Fibroblast of skin of scalp (primary cell): ENCODE measurements at regions not wholly inside any gene's neighbourhood (a gene's known extent, or its start where the extent isn't known, plus 50 kb on each side); places are given as distances from the start of the nearest gene placed in this dataset.
"Not testable (repeated sequence)": the region's sequence is repeated elsewhere in the genome, so short reads cannot be mapped to it uniquely, and the experiment has no call there.

Experiments used
- DNase-seq: peaks from one replicate; pipeline ENCODE4 v3.0.0-alpha.2; 2013

DNA sequence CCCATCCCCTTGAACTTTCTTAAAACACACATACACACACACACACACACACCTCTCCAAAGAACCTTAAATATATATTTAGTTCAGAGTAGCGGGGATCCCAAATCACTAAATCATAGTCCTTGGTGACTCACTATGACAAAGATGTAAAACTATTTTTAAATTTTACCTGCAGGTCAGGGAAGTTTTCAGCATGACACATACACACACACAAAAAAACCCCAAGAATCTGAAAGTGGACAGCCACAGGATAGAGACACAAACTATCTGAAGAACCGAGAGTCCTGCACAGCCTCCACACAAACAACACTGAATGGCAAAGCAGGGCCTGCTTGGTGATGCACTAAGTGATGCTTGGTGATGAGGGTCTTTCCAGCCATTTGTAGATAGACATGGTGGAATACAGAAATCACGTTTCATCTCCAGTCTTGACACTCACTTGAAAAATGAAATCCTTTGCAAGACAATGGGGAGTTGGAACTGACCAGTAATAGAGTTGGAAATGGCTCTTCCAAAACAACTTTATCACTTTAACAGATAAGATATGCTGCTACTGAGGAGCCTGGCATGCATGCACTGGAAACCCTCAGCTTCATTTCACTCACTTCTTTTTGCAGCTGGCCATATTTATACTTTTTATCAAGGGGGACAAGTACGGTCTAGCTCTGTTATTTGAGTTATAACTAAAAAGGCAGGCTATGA is 307.3 kb downstream of the RAPGEF2 start:
- no peak for DNase-seq

GRCh38 chr4:159410891-159411290 is 308.0 kb downstream of the RAPGEF2 start:
- no peak for DNase-seq

DNA sequence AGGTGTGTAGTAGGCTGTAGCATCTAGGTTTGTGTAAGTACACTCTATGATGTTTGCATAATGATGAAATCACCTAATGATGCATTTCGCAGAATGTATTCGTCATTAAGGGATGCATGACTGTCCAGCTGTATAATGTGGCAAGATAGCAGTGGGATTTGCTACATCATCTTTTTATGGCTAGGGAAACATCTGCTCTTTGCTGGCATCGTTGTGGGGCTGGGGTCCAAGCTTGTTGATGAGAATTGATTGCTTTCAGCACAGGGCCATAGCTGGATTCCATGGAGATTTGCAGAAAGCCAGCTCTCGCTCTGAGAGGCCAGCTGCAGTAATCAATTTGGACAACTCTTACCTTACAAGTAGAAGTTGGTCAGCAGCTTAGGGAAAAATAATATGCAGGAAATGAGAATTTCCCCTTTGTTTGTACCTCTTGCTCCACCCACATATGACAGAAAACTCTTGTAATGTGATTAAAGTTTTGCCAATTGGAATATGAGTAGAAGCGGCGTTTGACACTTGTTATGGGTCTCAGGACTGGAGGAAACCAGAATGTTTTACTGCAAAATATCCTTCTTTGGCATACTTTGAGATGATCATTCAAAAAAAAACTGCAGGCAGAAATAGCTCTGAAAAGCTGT is 310.5 kb downstream of the RAPGEF2 start:
- no peak for DNase-seq

- DNase-seq: no peak
These were observed 311.4 kb downstream of the RAPGEF2 start for GRCh38 chr4:159414305-159414704.

DNA sequence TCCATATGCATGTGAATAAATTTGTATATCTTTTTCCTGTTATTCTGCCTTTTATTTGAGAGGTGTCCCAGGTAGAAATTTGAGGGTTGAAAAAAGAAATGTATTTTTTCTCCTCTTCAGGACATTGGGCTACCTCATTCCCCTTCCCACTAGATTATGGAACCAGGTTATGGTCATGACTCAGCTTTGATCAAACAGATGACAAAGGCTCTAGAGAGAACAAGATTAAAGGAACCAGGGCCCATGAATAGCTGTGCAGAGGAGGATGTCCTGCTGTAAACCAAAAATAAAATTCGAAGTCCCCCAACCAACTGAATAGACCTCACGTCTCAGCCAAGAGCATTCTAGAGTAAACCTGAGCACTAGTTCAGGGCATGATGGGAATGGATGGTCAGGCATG is 313.2 kb downstream of the RAPGEF2 start:
- no peak for DNase-seq

DNA sequence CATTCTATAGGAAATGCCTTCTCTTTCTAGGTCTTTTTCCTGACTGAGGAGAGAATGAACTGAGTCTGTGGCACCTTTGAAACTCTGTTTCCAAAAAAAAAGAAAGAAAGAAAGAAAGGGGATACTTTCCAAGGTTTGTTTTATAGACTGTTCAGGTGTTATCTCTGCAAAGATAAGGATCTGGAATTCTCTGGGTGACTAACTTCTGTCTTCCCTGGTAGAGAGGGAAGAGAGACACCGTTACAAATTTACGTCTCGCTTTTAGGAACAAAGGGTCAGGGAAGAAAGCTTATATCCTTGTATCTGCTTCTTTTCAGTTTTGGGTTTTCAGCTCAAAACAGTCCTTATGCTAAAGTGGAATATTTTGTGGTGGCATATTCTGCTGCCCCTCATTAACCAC is 314.1 kb downstream of the RAPGEF2 start:
- no peak for DNase-seq

- DNase-seq: no peak
These were observed 317.5 kb downstream of the RAPGEF2 start for GRCh38 chr4:159420162-159421057.

DNA sequence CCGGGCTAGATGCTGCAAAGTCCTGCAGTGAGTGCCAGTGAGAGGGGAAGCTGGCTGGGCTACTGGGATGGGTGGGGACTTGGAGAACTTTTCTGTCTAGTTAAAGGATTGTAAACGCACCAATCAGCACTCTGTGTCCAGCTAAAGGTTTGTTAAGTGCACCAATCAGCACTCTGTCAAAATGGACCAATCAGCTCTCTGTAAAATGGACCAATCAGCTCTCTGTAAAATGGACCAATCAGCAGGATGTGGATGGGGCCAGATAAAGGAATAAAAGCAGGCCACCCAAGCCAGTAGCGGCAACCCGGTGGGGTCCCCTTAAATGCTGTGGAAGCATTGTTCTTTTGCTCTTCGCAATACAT is 318.2 kb downstream of the RAPGEF2 start:
- not testable (repeated sequence) for DNase-seq

GRCh38 chr4:159422019-159422418 is 319.1 kb downstream of the RAPGEF2 start:
- DNase-seq: no peak

DNA sequence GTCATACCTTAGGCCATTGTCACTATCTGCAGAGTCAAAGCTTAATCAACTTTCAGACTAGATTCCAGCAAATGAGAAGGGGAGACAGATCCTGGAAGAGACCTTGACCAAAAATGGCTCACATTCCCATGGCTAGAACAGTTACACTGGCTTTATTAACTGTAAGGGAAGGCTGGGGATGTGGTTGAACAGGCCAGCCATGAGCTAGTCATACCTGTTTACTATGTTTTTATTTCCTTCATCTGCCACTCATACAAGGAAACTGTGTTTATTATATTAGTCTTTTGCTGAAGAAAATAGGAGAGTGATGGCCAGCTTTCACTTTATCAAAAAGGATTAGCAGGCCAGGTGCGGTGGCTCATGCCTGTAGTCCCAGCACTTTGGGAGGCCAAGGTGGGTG is 319.7 kb downstream of the RAPGEF2 start:
- DNase-seq: no peak

DNA sequence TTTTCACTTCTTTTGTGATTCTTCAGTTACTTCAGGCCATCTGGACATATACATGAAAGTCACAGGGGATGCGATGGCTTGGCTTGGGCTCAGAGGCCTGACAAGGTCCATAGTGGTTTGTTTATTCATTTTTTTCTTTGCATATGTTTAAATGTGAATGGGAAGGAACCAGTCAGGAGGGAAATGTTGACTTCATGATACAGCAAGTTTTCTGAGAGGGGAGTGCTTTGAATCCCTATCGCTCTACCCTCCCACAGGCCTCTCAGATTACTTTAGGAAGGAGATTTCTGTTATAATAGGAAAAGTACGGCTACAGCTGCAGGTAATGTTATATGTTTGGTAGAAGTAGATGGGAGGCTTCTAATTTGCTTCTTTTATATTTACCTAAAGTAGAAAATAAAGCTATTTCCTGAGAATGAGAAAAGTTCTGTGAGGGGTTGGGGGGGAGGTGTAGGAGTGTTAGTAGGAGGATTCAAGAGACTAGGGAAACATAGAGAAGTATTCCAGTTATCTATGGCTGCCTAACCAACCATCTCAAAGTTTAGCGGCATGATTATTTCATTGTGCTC is 322.9 kb downstream of the RAPGEF2 start:
- DNase-seq: no peak

- no peak for DNase-seq
These were observed 325.4 kb downstream of the RAPGEF2 start for GRCh38 chr4:159428293-159428692.

- no peak for DNase-seq
These were observed 326.3 kb downstream of the RAPGEF2 start for GRCh38 chr4:159428975-159429692.

GRCh38 chr4:159429693-159430035 is 326.8 kb downstream of the RAPGEF2 start:
- no peak for DNase-seq

- DNase-seq: no peak
These were observed 328.0 kb downstream of the RAPGEF2 start for GRCh38 chr4:159430896-159431295.

DNA sequence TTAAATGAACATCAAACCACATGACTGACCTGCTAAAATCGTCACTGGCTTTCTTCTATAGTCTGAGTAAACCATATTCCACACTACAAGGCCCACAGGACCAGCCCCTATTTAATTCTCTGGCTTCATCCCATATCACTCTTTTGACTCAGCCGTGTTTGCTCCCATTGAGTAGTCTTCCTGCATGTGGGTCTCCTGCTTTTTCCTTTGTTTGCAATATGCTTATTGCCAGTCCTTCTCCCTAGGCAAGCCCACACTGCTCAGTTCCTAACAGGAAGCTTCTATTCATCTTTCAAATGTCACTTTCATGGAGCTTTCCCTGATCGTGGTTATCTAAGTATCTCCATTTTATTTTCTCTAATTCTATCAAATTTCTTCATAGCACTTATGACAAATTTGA is 329.6 kb downstream of the RAPGEF2 start:
- DNase-seq: no peak

DNA sequence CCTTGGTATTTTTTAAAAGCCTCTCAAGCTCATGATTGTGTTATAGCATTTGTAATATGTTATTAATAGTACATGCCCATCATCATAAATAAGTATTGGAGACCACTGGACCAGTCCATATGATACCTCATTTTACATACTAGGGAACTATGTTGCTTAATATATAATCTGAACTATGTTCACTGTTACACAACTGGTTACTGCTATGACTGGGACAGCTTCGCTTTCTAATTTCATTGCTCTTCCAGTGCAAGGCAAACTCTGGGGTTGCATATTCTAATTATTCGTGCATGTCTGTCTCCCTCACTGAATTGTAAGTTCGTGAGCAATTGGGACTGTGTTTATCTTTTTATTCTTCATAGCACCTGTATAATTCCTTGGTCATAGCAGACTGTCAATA is 330.5 kb downstream of the RAPGEF2 start:
- no peak for DNase-seq

DNA sequence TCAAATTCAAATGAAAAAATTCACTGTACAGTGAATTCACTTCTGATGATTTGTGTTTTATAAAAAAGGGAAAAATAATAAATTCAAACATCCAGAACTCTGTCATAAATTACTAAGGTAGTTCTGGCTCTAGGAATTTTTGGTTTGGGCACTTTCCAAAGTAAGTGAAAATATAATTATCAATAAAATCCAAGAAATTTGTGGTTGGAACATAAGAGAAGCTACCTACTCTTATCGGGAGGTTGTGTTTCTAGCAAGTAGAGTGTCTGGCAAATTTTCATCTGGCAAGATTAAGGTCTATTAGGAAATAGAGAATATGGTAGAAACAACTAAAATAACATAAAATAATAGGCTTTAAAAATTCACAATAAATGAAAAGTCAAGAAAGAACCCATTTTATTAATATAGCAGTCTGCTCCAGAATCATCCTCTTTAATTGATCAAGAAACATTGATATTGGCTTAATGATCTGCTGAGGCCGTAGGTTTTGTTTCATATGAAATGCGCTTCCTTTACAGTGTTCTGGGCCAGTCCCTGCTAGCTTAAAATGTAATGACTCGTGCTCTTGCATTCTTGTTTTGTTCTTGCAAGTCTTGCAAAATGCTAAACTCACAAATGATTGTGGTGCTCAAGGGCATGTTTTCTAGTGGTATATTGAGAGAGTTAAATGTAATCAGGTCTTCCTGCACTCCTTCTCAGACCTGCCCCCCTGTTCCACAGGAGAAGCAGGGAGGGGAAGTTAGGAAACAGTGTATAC is 331.4 kb downstream of the RAPGEF2 start:
- peak; percentile 64 for DNase-seq

GRCh38 chr4:159434871-159435241 is 332.0 kb downstream of the RAPGEF2 start:
- DNase-seq: no peak

DNA sequence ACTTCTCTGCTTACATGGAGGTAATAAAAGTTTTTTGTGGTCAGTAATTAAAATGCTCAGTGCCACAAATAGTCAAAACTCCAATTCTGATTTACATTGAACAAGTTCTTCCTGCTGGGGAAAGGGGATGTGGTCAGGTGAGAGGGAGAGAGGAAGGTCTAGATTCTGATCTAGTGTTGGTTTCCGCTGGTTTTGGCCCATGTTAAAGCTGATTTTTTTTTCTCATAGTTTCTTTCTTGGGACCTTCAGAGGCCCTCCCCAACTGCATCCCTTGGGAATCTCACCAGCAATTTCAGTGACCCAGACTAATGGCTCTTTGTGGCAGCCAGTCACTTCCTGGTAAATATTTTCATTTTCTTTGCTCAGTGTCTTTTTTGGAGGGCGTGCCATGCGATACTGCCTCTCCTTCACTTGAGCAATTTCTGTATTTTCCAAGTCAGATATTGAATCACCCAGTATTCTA is 332.7 kb downstream of the RAPGEF2 start:
- DNase-seq: peak; percentile 66

- DNase-seq: no peak
These were observed 341.1 kb downstream of the RAPGEF2 start for GRCh38 chr4:159443975-159444374.

- DNase-seq: peak; percentile 36
These were observed 341.8 kb downstream of the RAPGEF2 start for GRCh38 chr4:159444678-159445077.
